ENCODE measurements at regions not wholly inside any gene's neighbourhood (a gene's known extent, or its start where the extent isn't known, plus 50 kb on each side); places are given as distances from the start of the nearest gene placed in this dataset.
A peak's percentile ranks its signal among the peaks of the same experiment; 100 is the strongest.

DNA sequence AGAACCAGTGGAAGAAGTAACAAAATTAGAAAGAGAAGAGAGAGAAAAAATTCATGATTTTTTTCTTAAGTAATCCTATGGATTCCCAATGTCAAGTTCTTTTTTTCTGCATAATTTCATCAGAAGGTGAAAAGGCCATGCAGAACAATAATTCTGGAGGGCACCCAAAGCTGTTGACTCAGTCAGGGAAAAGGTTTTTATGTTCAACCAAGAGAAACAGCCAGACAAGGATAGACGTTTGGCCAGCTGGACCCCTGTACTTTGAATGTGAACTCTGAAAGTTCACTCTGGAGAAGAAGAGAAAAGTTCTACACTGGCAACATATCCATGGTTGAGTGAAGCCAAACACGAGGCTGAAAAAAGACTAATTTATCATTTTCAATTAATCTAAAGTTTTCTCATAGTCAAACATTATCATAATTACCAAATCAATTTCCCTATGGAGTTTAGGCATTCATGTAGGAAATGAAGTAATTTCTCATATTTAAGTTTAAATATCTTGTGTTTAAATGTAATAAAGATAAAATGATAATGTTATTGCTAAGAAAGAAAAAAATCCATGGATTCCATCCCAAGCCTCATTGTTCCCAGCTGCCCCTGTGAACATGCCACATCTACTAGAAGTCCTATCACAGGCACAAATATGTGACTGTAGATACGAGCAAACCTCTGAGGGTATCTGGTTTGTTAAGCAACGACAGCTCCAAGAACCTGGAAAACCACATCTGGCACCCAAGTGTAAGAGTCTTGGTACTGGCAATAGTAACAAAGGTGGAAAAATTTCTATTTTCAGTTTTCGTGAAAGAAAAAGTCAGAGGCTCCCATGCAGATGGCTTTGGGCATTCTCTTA lies 742.7 kb upstream of the ACVR2A start:
- no peaks in the 10 kb centered on the region for H3K27me3 ChIP-seq (ENCODE audit: control insufficient read depth, insufficient read depth, low read length)
- H3K27ac ChIP-seq (ENCODE audit: insufficient read depth, low read length) = no peak overlapping the region
- no peak overlapping the region for H3K4me2 ChIP-seq (ENCODE audit: extremely low read depth, insufficient read depth, low read length)
- H4K20me1 ChIP-seq (ENCODE audit: control insufficient read depth, extremely low read depth, insufficient read depth, low read length) = no peaks in the 10 kb centered on the region
- no peak overlapping the region for H3K4me3 ChIP-seq (replicated peaks in 1 of 4; ENCODE audit: control extremely low read depth in 1 of 4, insufficient read depth in 1 of 4, low read depth in 3 of 4, low read length in 4 of 4)
- no peak overlapping the region for H2AFZ ChIP-seq (ENCODE audit: low read length)
- no peaks in the 10 kb centered on the region for H3K9me3 ChIP-seq (ENCODE audit: control insufficient read depth, insufficient read depth, low read depth, low read length)
- DNase-seq (ENCODE audit: low read depth in 2 of 2) = peak in 1 of 2 donors; percentile 56
- no peaks in the 10 kb centered on the region for H3K4me1 ChIP-seq (ENCODE audit: control insufficient read depth, extremely low read depth, insufficient read depth, low read length)
- no peaks in the 10 kb centered on the region for H3K36me3 ChIP-seq (ENCODE audit: control insufficient read depth, insufficient read depth, low read length)
- TF ChIP-seq, protein P1, sequence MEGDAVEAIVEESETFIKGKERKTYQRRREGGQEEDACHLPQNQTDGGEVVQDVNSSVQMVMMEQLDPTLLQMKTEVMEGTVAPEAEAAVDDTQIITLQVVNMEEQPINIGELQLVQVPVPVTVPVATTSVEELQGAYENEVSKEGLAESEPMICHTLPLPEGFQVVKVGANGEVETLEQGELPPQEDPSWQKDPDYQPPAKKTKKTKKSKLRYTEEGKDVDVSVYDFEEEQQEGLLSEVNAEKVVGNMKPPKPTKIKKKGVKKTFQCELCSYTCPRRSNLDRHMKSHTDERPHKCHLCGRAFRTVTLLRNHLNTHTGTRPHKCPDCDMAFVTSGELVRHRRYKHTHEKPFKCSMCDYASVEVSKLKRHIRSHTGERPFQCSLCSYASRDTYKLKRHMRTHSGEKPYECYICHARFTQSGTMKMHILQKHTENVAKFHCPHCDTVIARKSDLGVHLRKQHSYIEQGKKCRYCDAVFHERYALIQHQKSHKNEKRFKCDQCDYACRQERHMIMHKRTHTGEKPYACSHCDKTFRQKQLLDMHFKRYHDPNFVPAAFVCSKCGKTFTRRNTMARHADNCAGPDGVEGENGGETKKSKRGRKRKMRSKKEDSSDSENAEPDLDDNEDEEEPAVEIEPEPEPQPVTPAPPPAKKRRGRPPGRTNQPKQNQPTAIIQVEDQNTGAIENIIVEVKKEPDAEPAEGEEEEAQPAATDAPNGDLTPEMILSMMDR (conservative IDR thresholded peaks at IDR 0.05 in 1 of 2, IDR thresholded peaks at IDR 0.05 in 1 of 2; ENCODE audit: low read depth in 1 of 2, low read length in 2 of 2) = no peak
- no peak for TF ChIP-seq EZH2 (IDR thresholded peaks at IDR 0.05; ENCODE audit: low read length, missing control alignments)
- H3K79me2 ChIP-seq (ENCODE audit: control insufficient read depth, insufficient read depth, low read length) = no peaks in the 10 kb centered on the region
- H3K9ac ChIP-seq (ENCODE audit: insufficient read depth, low read length) = no peak overlapping the region

DNA sequence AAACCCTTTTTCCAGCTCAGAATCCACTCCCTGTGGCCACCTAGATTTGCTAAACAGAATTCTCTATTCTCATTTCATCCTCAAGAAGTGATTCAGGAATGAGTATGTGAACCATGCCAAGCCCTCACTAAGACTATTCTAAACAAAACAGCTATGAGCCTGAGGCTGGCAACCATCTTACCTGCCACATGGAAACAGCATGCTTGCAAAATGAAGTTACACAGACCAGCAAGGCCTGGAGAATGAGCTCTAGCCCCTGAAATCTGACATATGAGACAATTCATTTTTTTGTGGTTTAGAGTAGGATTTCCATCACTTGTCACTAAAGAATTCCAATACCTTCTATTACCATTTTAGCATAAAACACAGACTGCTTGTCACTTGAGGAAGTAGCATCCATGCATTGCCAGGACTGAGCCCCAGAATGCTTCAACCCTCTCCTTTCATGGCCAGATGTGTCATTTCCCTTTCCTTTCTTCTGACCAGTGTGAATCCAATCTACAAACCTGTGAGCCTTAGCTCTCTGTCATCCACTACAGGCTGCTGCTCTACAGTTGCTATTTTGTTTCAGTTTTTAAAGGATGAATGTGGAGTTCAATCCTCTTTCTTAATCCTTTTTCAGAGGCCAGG lies 744.3 kb upstream of the ACVR2A start:
- Histone ChIP-seq H3K27me3 (ENCODE audit: control insufficient read depth, insufficient read depth, low read length) (no peaks in the 10 kb centered on the region), H4K20me1 (ENCODE audit: control insufficient read depth, extremely low read depth, insufficient read depth, low read length) (no peaks in the 10 kb centered on the region), H3K4me1 (ENCODE audit: control insufficient read depth, extremely low read depth, insufficient read depth, low read length) (no peaks in the 10 kb centered on the region), H3K36me3 (ENCODE audit: control insufficient read depth, insufficient read depth, low read length) (no peaks in the 10 kb centered on the region), H3K27ac (ENCODE audit: insufficient read depth, low read length) (no peak overlapping the region), H3K9me3 (ENCODE audit: control insufficient read depth, insufficient read depth, low read depth, low read length) (no peaks in the 10 kb centered on the region), H3K9ac (ENCODE audit: insufficient read depth, low read length) (no peak overlapping the region), H3K79me2 (ENCODE audit: control insufficient read depth, insufficient read depth, low read length) (no peaks in the 10 kb centered on the region), H3K4me2 (ENCODE audit: extremely low read depth, insufficient read depth, low read length) (no peak overlapping the region), H2AFZ (ENCODE audit: low read length) (no peak overlapping the region), H3K4me3 (replicated peaks in 1 of 4; ENCODE audit: control extremely low read depth in 1 of 4, insufficient read depth in 1 of 4, low read depth in 3 of 4, low read length in 4 of 4) (no peak overlapping the region)
- TF ChIP-seq EZH2 (IDR thresholded peaks at IDR 0.05; ENCODE audit: low read length, missing control alignments) = no peak
- TF ChIP-seq, protein P1 (conservative IDR thresholded peaks at IDR 0.05 in 1 of 2, IDR thresholded peaks at IDR 0.05 in 1 of 2; ENCODE audit: low read depth in 1 of 2, low read length in 2 of 2) = no peak
- DNase-seq (ENCODE audit: low read depth in 2 of 2) = peak; percentile 48 to 90

DNA sequence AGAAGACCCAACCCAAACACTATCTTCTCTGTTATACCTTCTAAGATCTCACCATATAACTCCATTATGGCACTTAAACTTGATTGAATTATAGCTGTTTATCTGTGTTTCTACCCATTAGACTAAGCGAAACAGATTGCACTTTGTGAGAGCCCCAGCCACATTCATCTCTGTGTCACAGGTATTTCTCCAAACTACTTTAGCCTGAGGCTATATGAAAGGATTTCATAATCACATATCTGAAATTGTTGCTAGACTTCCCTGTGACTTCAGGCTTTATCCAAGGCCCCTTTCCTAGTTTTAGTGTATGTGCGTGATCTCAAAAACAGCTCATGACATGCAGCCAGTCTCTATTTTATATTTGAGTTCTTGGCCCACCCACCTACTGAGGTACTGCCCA lies 745.0 kb upstream of the ACVR2A start:
- Histone ChIP-seq H3K4me3 (replicated peaks in 1 of 4; ENCODE audit: control extremely low read depth in 1 of 4, insufficient read depth in 1 of 4, low read depth in 3 of 4, low read length in 4 of 4) (no peak overlapping the region), H3K4me2 (ENCODE audit: extremely low read depth, insufficient read depth, low read length) (no peak overlapping the region), H3K36me3 (ENCODE audit: control insufficient read depth, insufficient read depth, low read length) (no peaks in the 10 kb centered on the region), H3K9ac (ENCODE audit: insufficient read depth, low read length) (no peak overlapping the region), H3K27me3 (ENCODE audit: control insufficient read depth, insufficient read depth, low read length) (no peaks in the 10 kb centered on the region), H3K27ac (ENCODE audit: insufficient read depth, low read length) (no peak overlapping the region), H3K79me2 (ENCODE audit: control insufficient read depth, insufficient read depth, low read length) (no peaks in the 10 kb centered on the region), H2AFZ (ENCODE audit: low read length) (no peak overlapping the region), H3K9me3 (ENCODE audit: control insufficient read depth, insufficient read depth, low read depth, low read length) (no peaks in the 10 kb centered on the region), H3K4me1 (ENCODE audit: control insufficient read depth, extremely low read depth, insufficient read depth, low read length) (no peaks in the 10 kb centered on the region), H4K20me1 (ENCODE audit: control insufficient read depth, extremely low read depth, insufficient read depth, low read length) (no peaks in the 10 kb centered on the region)
- TF ChIP-seq, protein P1 (conservative IDR thresholded peaks at IDR 0.05 in 1 of 2, IDR thresholded peaks at IDR 0.05 in 1 of 2; ENCODE audit: low read depth in 1 of 2, low read length in 2 of 2) = no peak
- DNase-seq (ENCODE audit: low read depth in 2 of 2) = no peak

All from fibroblast of lung (primary cell).